ENCODE measurements at regions not wholly inside any gene's neighbourhood (a gene's known extent, or its start where the extent isn't known, plus 50 kb on each side); places are given as distances from the start of the nearest gene placed in this dataset.

- no peak for TF ChIP-seq CTCF (conservative IDR thresholded peaks at IDR 0.05; ENCODE audit: low read depth in 2 of 2)
- no peak for TF ChIP-seq POLR2AphosphoS5 (IDR thresholded peaks at IDR 0.05; ENCODE audit: low read depth)
- no peak for TF ChIP-seq REST (IDR thresholded peaks at IDR 0.05; ENCODE audit: unreplicated experiment)
- no peak for TF ChIP-seq EZH2 (IDR thresholded peaks at IDR 0.05; ENCODE audit: low read depth, unreplicated experiment)
Observed at GRCh38 chr5:68999181-68999580, 94.6 kb upstream of the SLC30A5 start.

Data from GM23338 (cell line).